Nephron (organoid): ENCODE measurements at regions not wholly inside any gene's neighbourhood (a gene's known extent, or its start where the extent isn't known, plus 50 kb on each side); places are given as distances from the start of the nearest gene placed in this dataset.

Experiments used
- H3K27ac Mint-ChIP-seq, 3 experiments: 2 replicates each; pipeline ENCODE4 v1.8.0; 2020; ENCODE audit warnings: mixed read lengths in 3 of 3, mild to moderate bottlenecking in 2 of 3, moderate library complexity in 1 of 3
- H3K27me3 Mint-ChIP-seq: 2 replicates; pipeline ENCODE4 v1.8.0; 2021; ENCODE audit warnings: low read depth, mild to moderate bottlenecking, moderate library complexity, mixed read lengths
- H3K36me3 Mint-ChIP-seq: 2 replicates; pipeline ENCODE4 v1.8.0; 2020; ENCODE audit warnings: low read depth, mixed read lengths
- H3K4me1 Mint-ChIP-seq: 2 replicates; pipeline ENCODE4 v1.8.0; 2020; ENCODE audit warnings: mixed read lengths
- H3K4me3 Mint-ChIP-seq, 3 experiments: 2 replicates each; pipeline ENCODE4 v1.8.0; 2020; ENCODE audit warnings: mild to moderate bottlenecking in 3 of 3, mixed read lengths in 3 of 3, moderate library complexity in 2 of 3
- H3K9me3 Mint-ChIP-seq: 2 replicates; pipeline ENCODE4 v1.8.0; 2020; ENCODE audit warnings: mixed read lengths
- CTCF ChIP-seq, 3 experiments: fragments of 200-600 bp; sonication (generic); IDR thresholded peaks; one replicate each; pipeline ENCODE4 v1.5.0; 2021; ENCODE audit warnings: antibody characterized with exemption in 3 of 3; ENCODE audit not compliant: unreplicated experiment in 3 of 3

- no peak overlapping the region for H3K4me3 Mint-ChIP-seq
- peaks cover 26% of the 10 kb centered on the region for H3K4me1 Mint-ChIP-seq
- no peak overlapping the region for H3K27ac Mint-ChIP-seq
- peaks cover 7% of the 10 kb centered on the region for H3K9me3 Mint-ChIP-seq
- H3K27me3 Mint-ChIP-seq = peaks cover 21% of the 10 kb centered on the region
- H3K36me3 Mint-ChIP-seq = peaks cover 4% of the 10 kb centered on the region
- TF ChIP-seq CTCF (IDR thresholded peaks at IDR 0.05; ENCODE audit: unreplicated experiment in 3 of 3) = no peak
These were observed 269.1 kb upstream of the FZD8 start for GRCh38 chr10:35911233-35911632.

- no peak for TF ChIP-seq CTCF (IDR thresholded peaks at IDR 0.05; ENCODE audit: unreplicated experiment in 3 of 3)
- Mint-ChIP-seq H3K27ac (no peak overlapping the region), H3K4me3 (no peak overlapping the region), H3K36me3 (peaks cover 4% of the 10 kb centered on the region), H3K4me1 (peaks cover 26% of the 10 kb centered on the region), H3K9me3 (peaks cover 9% of the 10 kb centered on the region), H3K27me3 (peaks cover 25% of the 10 kb centered on the region)
These were observed 268.1 kb upstream of the FZD8 start for GRCh38 chr10:35910234-35910633.

- H3K27ac Mint-ChIP-seq = peak overlapping the region; percentile 6 to 79 (median 25)
- TF ChIP-seq CTCF (IDR thresholded peaks at IDR 0.05; ENCODE audit: unreplicated experiment in 3 of 3) = no peak
These were observed 267.1 kb upstream of the FZD8 start for GRCh38 chr10:35909121-35909720.

GRCh38 chr10:35908451-35908850, 266.4 kb upstream of the FZD8 start:
- Mint-ChIP-seq H3K36me3 (peaks cover 4% of the 10 kb centered on the region), H3K4me1 (peaks cover 26% of the 10 kb centered on the region), H3K27ac (peak overlapping the region in 1 of 3 experiments; percentile 49), H3K9me3 (peaks cover 9% of the 10 kb centered on the region), H3K4me3 (no peak overlapping the region), H3K27me3 (peaks cover 36% of the 10 kb centered on the region)
- TF ChIP-seq CTCF (IDR thresholded peaks at IDR 0.05; ENCODE audit: unreplicated experiment in 3 of 3) = no peak

More at GRCh38 chr10:35909121-35909720, 267.1 kb upstream of the FZD8 start:
- H3K4me3 Mint-ChIP-seq = no peak overlapping the region
- H3K9me3 Mint-ChIP-seq = peaks cover 9% of the 10 kb centered on the region
- peaks cover 26% of the 10 kb centered on the region for H3K4me1 Mint-ChIP-seq
- H3K27me3 Mint-ChIP-seq = peaks cover 28% of the 10 kb centered on the region
- peaks cover 4% of the 10 kb centered on the region for H3K36me3 Mint-ChIP-seq

GRCh38 chr10:35907548-35907947, 265.5 kb upstream of the FZD8 start:
- peaks cover 4% of the 10 kb centered on the region for H3K36me3 Mint-ChIP-seq
- no peak overlapping the region for H3K27ac Mint-ChIP-seq
- no peak overlapping the region for H3K4me3 Mint-ChIP-seq
- H3K4me1 Mint-ChIP-seq = peaks cover 25% of the 10 kb centered on the region
- peaks cover 9% of the 10 kb centered on the region for H3K9me3 Mint-ChIP-seq
- TF ChIP-seq CTCF (IDR thresholded peaks at IDR 0.05; ENCODE audit: unreplicated experiment in 3 of 3) = no peak
- H3K27me3 Mint-ChIP-seq = peaks cover 38% of the 10 kb centered on the region

GRCh38 chr10:35906155-35906554, 264.1 kb upstream of the FZD8 start:
- Mint-ChIP-seq H3K4me1 (peaks cover 19% of the 10 kb centered on the region), H3K27me3 (peaks cover 43% of the 10 kb centered on the region), H3K36me3 (peaks cover 4% of the 10 kb centered on the region), H3K9me3 (peaks cover 9% of the 10 kb centered on the region), H3K27ac (no peak overlapping the region), H3K4me3 (no peak overlapping the region)
- TF ChIP-seq CTCF (IDR thresholded peaks at IDR 0.05; ENCODE audit: unreplicated experiment in 3 of 3) = no peak
